ENCODE measurements at regions not wholly inside any gene's neighbourhood (a gene's known extent, or its start where the extent isn't known, plus 50 kb on each side); places are given as distances from the start of the nearest gene placed in this dataset.

GRCh38 chr2:21567395-21567794, 443.6 kb downstream of the TDRD15 start:
- TF ChIP-seq SIN3A (IDR thresholded peaks at IDR 0.05; ENCODE audit: borderline replicate concordance, insufficient read depth, low read length) (no peak), POLR2AphosphoS5 (IDR thresholded peaks at IDR 0.05; ENCODE audit: low read depth, low read length) (no peak), TAF1 (IDR thresholded peaks at IDR 0.05; ENCODE audit: borderline replicate concordance, insufficient read depth, low read length) (no peak), FOXP2 (optimal IDR thresholded peaks at IDR 0.05; ENCODE audit: borderline replicate concordance, extremely low read depth, extremely low read length, insufficient read depth) (no peak)
- TF ChIP-seq, protein P1, sequence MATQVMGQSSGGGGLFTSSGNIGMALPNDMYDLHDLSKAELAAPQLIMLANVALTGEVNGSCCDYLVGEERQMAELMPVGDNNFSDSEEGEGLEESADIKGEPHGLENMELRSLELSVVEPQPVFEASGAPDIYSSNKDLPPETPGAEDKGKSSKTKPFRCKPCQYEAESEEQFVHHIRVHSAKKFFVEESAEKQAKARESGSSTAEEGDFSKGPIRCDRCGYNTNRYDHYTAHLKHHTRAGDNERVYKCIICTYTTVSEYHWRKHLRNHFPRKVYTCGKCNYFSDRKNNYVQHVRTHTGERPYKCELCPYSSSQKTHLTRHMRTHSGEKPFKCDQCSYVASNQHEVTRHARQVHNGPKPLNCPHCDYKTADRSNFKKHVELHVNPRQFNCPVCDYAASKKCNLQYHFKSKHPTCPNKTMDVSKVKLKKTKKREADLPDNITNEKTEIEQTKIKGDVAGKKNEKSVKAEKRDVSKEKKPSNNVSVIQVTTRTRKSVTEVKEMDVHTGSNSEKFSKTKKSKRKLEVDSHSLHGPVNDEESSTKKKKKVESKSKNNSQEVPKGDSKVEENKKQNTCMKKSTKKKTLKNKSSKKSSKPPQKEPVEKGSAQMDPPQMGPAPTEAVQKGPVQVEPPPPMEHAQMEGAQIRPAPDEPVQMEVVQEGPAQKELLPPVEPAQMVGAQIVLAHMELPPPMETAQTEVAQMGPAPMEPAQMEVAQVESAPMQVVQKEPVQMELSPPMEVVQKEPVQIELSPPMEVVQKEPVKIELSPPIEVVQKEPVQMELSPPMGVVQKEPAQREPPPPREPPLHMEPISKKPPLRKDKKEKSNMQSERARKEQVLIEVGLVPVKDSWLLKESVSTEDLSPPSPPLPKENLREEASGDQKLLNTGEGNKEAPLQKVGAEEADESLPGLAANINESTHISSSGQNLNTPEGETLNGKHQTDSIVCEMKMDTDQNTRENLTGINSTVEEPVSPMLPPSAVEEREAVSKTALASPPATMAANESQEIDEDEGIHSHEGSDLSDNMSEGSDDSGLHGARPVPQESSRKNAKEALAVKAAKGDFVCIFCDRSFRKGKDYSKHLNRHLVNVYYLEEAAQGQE (IDR thresholded peaks at IDR 0.05; ENCODE audit: insufficient read depth in 1 of 2, low read depth in 2 of 2, low read length in 2 of 2), result no peak

- TF ChIP-seq POLR2AphosphoS5 (IDR thresholded peaks at IDR 0.05; ENCODE audit: low read depth, low read length) (no peak), SIN3A (IDR thresholded peaks at IDR 0.05; ENCODE audit: borderline replicate concordance, insufficient read depth, low read length) (no peak), TAF1 (IDR thresholded peaks at IDR 0.05; ENCODE audit: borderline replicate concordance, insufficient read depth, low read length) (no peak), FOXP2 (optimal IDR thresholded peaks at IDR 0.05; ENCODE audit: borderline replicate concordance, extremely low read depth, extremely low read length, insufficient read depth) (no peak)
- TF ChIP-seq, protein P1 (IDR thresholded peaks at IDR 0.05; ENCODE audit: insufficient read depth in 1 of 2, low read depth in 2 of 2, low read length in 2 of 2), result no peak
Measured at GRCh38 chr2:21571686-21572085, 447.9 kb downstream of the TDRD15 start.

DNA sequence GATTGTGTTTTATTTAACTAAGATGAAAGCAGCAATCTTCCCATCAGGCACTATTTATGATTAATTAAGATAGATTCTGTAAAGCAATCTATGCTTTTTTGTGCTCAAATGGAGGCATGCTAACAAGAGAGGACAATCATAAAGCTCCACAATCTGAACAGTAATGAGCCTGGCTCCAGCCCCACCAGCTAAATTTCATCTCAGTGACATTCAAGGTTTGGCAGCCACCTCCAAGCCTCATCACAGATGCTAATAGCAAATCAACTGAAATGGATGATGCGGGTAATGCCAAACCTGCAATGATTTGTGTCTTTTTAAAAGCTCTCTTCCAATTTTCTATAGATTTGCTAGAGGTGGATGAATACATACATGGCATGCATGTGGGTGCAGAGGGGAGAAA, 456.6 kb downstream of the TDRD15 start:
- TF ChIP-seq FOXP2 (optimal IDR thresholded peaks at IDR 0.05; ENCODE audit: borderline replicate concordance, extremely low read depth, extremely low read length, insufficient read depth) (no peak), TAF1 (IDR thresholded peaks at IDR 0.05; ENCODE audit: borderline replicate concordance, insufficient read depth, low read length) (no peak)

DNA sequence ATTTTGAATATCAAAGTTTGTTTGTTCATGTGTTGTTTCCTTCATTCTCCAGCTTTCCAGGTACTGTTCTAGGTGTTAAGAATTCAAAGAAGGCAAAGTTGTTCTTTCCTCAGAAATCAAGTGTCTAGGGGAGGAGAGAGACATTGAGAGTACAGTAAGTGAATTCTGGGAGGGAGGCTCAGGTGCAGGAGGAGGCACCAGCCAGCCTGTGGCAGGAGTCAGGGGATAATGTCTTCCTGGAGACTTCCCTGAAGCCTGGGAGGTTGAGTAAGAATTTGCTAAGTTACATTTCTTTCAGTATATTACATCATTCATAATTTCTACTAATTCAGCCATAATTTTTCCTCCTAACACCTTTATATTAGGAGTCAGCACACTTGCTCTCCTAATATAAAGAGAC, 462.1 kb downstream of the TDRD15 start:
- TF ChIP-seq, protein P1 (IDR thresholded peaks at IDR 0.05; ENCODE audit: insufficient read depth in 1 of 2, low read depth in 2 of 2, low read length in 2 of 2), result no peak
- no peak for TF ChIP-seq TAF1 (IDR thresholded peaks at IDR 0.05; ENCODE audit: borderline replicate concordance, insufficient read depth, low read length)
- TF ChIP-seq POLR2AphosphoS5 (IDR thresholded peaks at IDR 0.05; ENCODE audit: low read depth, low read length), result no peak
- no peak for TF ChIP-seq SIN3A (IDR thresholded peaks at IDR 0.05; ENCODE audit: borderline replicate concordance, insufficient read depth, low read length)

- TF ChIP-seq POLR2AphosphoS5 (IDR thresholded peaks at IDR 0.05; ENCODE audit: low read depth, low read length) (no peak), FOXP2 (optimal IDR thresholded peaks at IDR 0.05; ENCODE audit: borderline replicate concordance, extremely low read depth, extremely low read length, insufficient read depth) (no peak), TAF1 (IDR thresholded peaks at IDR 0.05; ENCODE audit: borderline replicate concordance, insufficient read depth, low read length) (no peak), SIN3A (IDR thresholded peaks at IDR 0.05; ENCODE audit: borderline replicate concordance, insufficient read depth, low read length) (no peak)
- TF ChIP-seq, protein P1 (IDR thresholded peaks at IDR 0.05; ENCODE audit: insufficient read depth in 1 of 2, low read depth in 2 of 2, low read length in 2 of 2), result no peak
Measured at GRCh38 chr2:21590026-21590690, 466.4 kb downstream of the TDRD15 start.

Measured in PFSK-1 (cell line).